H9 (cell line): ENCODE measurements at regions not wholly inside any gene's neighbourhood (a gene's known extent, or its start where the extent isn't known, plus 50 kb on each side); places are given as distances from the start of the nearest gene placed in this dataset.

Source experiments
- DNase-seq: peaks from one replicate; pipeline ENCODE4 v3.0.0-alpha.2; 2017
- H2AFZ ChIP-seq: one replicate; pipeline ENCODE4 v1.6.1; 2013; ENCODE audit warnings: mild to moderate bottlenecking, low read length, control low read depth, moderate library complexity
- H2AK5ac ChIP-seq: 2 replicates; pipeline ENCODE4 v1.6.1; 2013; ENCODE audit warnings: low read length, control low read depth, mixed read lengths; ENCODE audit not compliant: insufficient read length
- H2BK120ac ChIP-seq: one replicate; pipeline ENCODE4 v1.6.1; 2013; ENCODE audit warnings: low read depth, mild to moderate bottlenecking, low read length, control low read depth, inconsistent platforms; ENCODE audit not compliant: poor library complexity, severe bottlenecking
- H2BK12ac ChIP-seq: 2 replicates; pipeline ENCODE4 v1.6.1; 2013; ENCODE audit warnings: low read length, control low read depth, mixed read lengths, low read depth; ENCODE audit not compliant: insufficient read length
- H2BK15ac ChIP-seq: 2 replicates; pipeline ENCODE4 v1.6.1; 2013; ENCODE audit warnings: low read depth, low read length, control low read depth
- H2BK20ac ChIP-seq: one replicate; pipeline ENCODE4 v1.6.1; 2013; ENCODE audit warnings: low read depth, mild to moderate bottlenecking, low read length, control low read depth, inconsistent platforms; ENCODE audit not compliant: poor library complexity, severe bottlenecking
- H2BK5ac ChIP-seq: 2 replicates; pipeline ENCODE4 v1.6.1; 2013; ENCODE audit warnings: low read length, control low read depth, mixed read lengths; ENCODE audit not compliant: insufficient read length
- H3K14ac ChIP-seq: 2 replicates; pipeline ENCODE4 v1.6.1; 2013; ENCODE audit warnings: low read length, control low read depth; ENCODE audit not compliant: insufficient read depth
- H3K18ac ChIP-seq: 2 replicates; pipeline ENCODE4 v1.6.1; 2013; ENCODE audit warnings: low read depth, mild to moderate bottlenecking, mixed read lengths, low read length, control low read depth; ENCODE audit not compliant: insufficient read length
- H3K23ac ChIP-seq: 2 replicates; pipeline ENCODE4 v1.6.1; 2013; ENCODE audit warnings: low read length, control low read depth, mixed read lengths, low read depth; ENCODE audit not compliant: insufficient read length
- H3K23me2 ChIP-seq: 2 replicates; pipeline ENCODE4 v1.6.1; 2013; ENCODE audit warnings: low read depth, mild to moderate bottlenecking, mixed read lengths, low read length, control low read depth; ENCODE audit not compliant: insufficient read length, poor library complexity, severe bottlenecking
- H3K27ac ChIP-seq: 2 replicates; pipeline ENCODE4 v1.5.1; 2013; ENCODE audit warnings: low read length, control low read depth, mixed read lengths, low read depth; ENCODE audit not compliant: insufficient read length
- H3K27me3 ChIP-seq: 2 replicates; pipeline ENCODE4 v1.6.1; 2013; ENCODE audit warnings: low read length, control low read depth, inconsistent platforms; ENCODE audit not compliant: insufficient read depth
- H3K4ac ChIP-seq: 2 replicates; pipeline ENCODE4 v1.6.1; 2013; ENCODE audit warnings: low read depth, mild to moderate bottlenecking, control low read depth, inconsistent platforms, low read length, moderate library complexity
- H3K4me1 ChIP-seq: 2 replicates; pipeline ENCODE4 v1.6.1; 2013; ENCODE audit warnings: low read length, control low read depth, inconsistent platforms; ENCODE audit not compliant: insufficient read depth
- H3K4me2 ChIP-seq: 2 replicates; pipeline ENCODE4 v1.6.1; 2013; ENCODE audit warnings: low read length, control low read depth, mixed read lengths; ENCODE audit not compliant: insufficient read length, insufficient read depth
- H3K56ac ChIP-seq: 2 replicates; pipeline ENCODE4 v1.6.1; 2013; ENCODE audit warnings: low read depth, mild to moderate bottlenecking, mixed read lengths, low read length, control low read depth; ENCODE audit not compliant: insufficient read length
- H3K79me1 ChIP-seq: 2 replicates; pipeline ENCODE4 v1.6.1; 2013; ENCODE audit warnings: low read depth, mild to moderate bottlenecking, moderate library complexity, low read length, control low read depth, inconsistent platforms; ENCODE audit not compliant: insufficient read depth, poor library complexity, severe bottlenecking
- H3K79me2 ChIP-seq: 2 replicates; pipeline ENCODE4 v1.6.1; 2013; ENCODE audit warnings: low read length, control low read depth, inconsistent platforms; ENCODE audit not compliant: insufficient read depth
- H3K9ac ChIP-seq: 2 replicates; pipeline ENCODE4 v1.6.1; 2013; ENCODE audit warnings: low read length, control low read depth, mixed read lengths; ENCODE audit not compliant: insufficient read length; ENCODE audit errors: extremely low read depth
- H3K9me3 ChIP-seq: one replicate; pipeline ENCODE4 v1.6.1; 2013; ENCODE audit warnings: low read depth, low read length, inconsistent platforms; ENCODE audit not compliant: control insufficient read depth
- H3T11ph ChIP-seq: one replicate; pipeline ENCODE4 v1.6.1; 2013; ENCODE audit warnings: mild to moderate bottlenecking, low read length, control low read depth, inconsistent platforms
- H4K20me1 ChIP-seq: one replicate; pipeline ENCODE4 v1.6.1; 2013; ENCODE audit not compliant: control insufficient read depth, insufficient read length, insufficient read depth
- H4K5ac ChIP-seq: 2 replicates; pipeline ENCODE4 v1.6.1; 2013; ENCODE audit warnings: low read depth, mild to moderate bottlenecking, mixed read lengths, low read length, control low read depth; ENCODE audit not compliant: insufficient read length
- H4K8ac ChIP-seq: replicated peaks from 2 replicates; pipeline ENCODE4 v1.6.1; 2013; ENCODE audit warnings: low read length, control low read depth, mixed read lengths, low read depth; ENCODE audit not compliant: insufficient read length
- H4K91ac ChIP-seq: 2 replicates; pipeline ENCODE4 v1.6.1; 2013; ENCODE audit warnings: low read depth, mild to moderate bottlenecking, moderate library complexity, mixed read lengths, low read length, control low read depth; ENCODE audit not compliant: insufficient read length
- H3K27ac Mint-ChIP-seq, 3 experiments: 2 replicates in 2 of 3; 3 replicates in 1 of 3; pipeline ENCODE4 v1.8.0; 2020 to 2021; ENCODE audit warnings: mixed read lengths in 3 of 3, mild to moderate bottlenecking in 1 of 3, moderate library complexity in 1 of 3
- H3K27me3 Mint-ChIP-seq: 2 replicates; pipeline ENCODE4 v1.8.0; 2021; ENCODE audit warnings: low read depth, mild to moderate bottlenecking, moderate library complexity, mixed read lengths
- H3K36me3 Mint-ChIP-seq, 3 experiments: 2 replicates in 2 of 3; 3 replicates in 1 of 3; pipeline ENCODE4 v1.8.0; 2020 to 2021; ENCODE audit warnings: low read depth in 3 of 3, mixed read lengths in 3 of 3; ENCODE audit not compliant: insufficient read depth in 1 of 3
- H3K4me1 Mint-ChIP-seq, 2 experiments: 2 replicates each; pipeline ENCODE4 v1.8.0; 2020; ENCODE audit warnings: mixed read lengths in 2 of 2
- H3K4me3 Mint-ChIP-seq, 2 experiments: 2 replicates in 1 of 2; 3 replicates in 1 of 2; pipeline ENCODE4 v1.8.0; 2020 to 2021; ENCODE audit warnings: mild to moderate bottlenecking in 2 of 2, mixed read lengths in 2 of 2, moderate library complexity in 1 of 2
- H3K9me3 Mint-ChIP-seq, 2 experiments: 2 replicates in 1 of 2; 3 replicates in 1 of 2; pipeline ENCODE4 v1.8.0; 2020; ENCODE audit warnings: mild to moderate bottlenecking in 2 of 2, mixed read lengths in 2 of 2, moderate library complexity in 1 of 2
- CTCF ChIP-seq: fragments of 200-600 bp; sonication (generic); conservative IDR thresholded peaks from 3 replicates; pipeline ENCODE4 v1.8.0; 2021; ENCODE audit warnings: antibody characterized with exemption, mild to moderate bottlenecking
- WGBS: extraction: QIAGEN DNeasy Blood & Tissue Kit; methylation state at CpG from one replicate; pipeline ENCODE4 v1.1.7; 2013; ENCODE audit warnings: missing lambda C conversion rate, low lambda C conversion rate, mixed read lengths; ENCODE audit not compliant: insufficient read length; ENCODE audit errors: extremely low coverage; 5-methylcytosine and 5-hydroxymethylcytosine counted together

DNA sequence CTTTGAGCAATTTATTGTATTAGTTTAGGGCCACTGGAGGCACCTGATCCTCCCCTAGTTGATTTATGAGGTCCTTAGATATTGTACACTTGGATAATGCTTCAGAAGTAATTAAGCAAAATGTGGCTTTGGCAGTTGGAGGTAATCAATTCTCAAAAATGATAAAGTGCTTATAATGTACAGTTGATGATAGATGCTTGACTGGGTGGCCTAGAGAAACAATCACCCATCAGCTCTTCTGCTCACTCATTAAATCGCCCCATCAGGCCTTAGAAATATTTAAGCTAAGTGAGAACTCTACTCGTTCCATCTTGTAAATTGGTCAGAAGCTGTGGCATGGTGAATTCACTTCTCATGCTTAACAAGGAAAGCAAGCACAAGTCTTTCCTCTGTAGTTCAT, 349.9 kb downstream of the SAMD5 start:
- Histone ChIP-seq H3K4me1 (no peaks in the 10 kb centered on the region), H3K9me3 (no peaks in the 10 kb centered on the region), H3T11ph (no peak overlapping the region), H3K27ac (no peak overlapping the region), H2BK20ac (no peak overlapping the region), H2AK5ac (no peak overlapping the region), H2AFZ (no peak overlapping the region), H4K20me1 (no peaks in the 10 kb centered on the region), H2BK120ac (no peak overlapping the region), H3K23me2 (no peaks in the 10 kb centered on the region), H2BK5ac (no peak overlapping the region), H3K4me2 (no peak overlapping the region), H3K56ac (no peak overlapping the region), H3K79me2 (no peaks in the 10 kb centered on the region), H2BK15ac (no peak overlapping the region), H3K18ac (no peak overlapping the region), H3K23ac (no peak overlapping the region), H4K8ac (no peak overlapping the region), H3K27me3 (no peaks in the 10 kb centered on the region), H4K91ac (no peak overlapping the region), H2BK12ac (no peak overlapping the region), H4K5ac (no peak overlapping the region), H3K9ac (no peak overlapping the region), H3K4ac (no peak overlapping the region), H3K79me1 (no peaks in the 10 kb centered on the region), H3K14ac (no peak overlapping the region)
- H3K27ac Mint-ChIP-seq, result no peak overlapping the region
- no peaks in the 10 kb centered on the region for H3K27me3 Mint-ChIP-seq
- H3K4me1 Mint-ChIP-seq, result peaks cover 4% of the 10 kb centered on the region in 2 experiments
- no CpG with 5 or more reads among the region's 2 CpGs for WGBS
- H3K36me3 Mint-ChIP-seq, result no peaks in the 10 kb centered on the region
- no peak for DNase-seq
- H3K9me3 Mint-ChIP-seq, result no peaks in the 10 kb centered on the region
- no peak for TF ChIP-seq CTCF
- H3K4me3 Mint-ChIP-seq, result no peak overlapping the region
